WTC11 (cell line): ENCODE measurements at regions not wholly inside any gene's neighbourhood (a gene's known extent, or its start where the extent isn't known, plus 50 kb on each side); places are given as distances from the start of the nearest gene placed in this dataset.

ENCODE experiments used
- ELF4 ChIP-seq: sonication (generic); formaldehyde crosslinking; IDR thresholded peaks from 2 replicates; pipeline ENCODE4 v1.8.1; 2022; ENCODE audit warnings: low read depth, mild to moderate bottlenecking, moderate library complexity, missing genetic modification reagents
- FOXK1 ChIP-seq: sonication (generic); formaldehyde crosslinking; IDR thresholded peaks from 2 replicates; pipeline ENCODE4 v1.8.0; 2022; ENCODE audit warnings: mild to moderate bottlenecking, moderate library complexity, missing genetic modification reagents
- FOXP1 ChIP-seq: sonication (generic); formaldehyde crosslinking; IDR thresholded peaks from 2 replicates; pipeline ENCODE4 v1.8.0; 2022; ENCODE audit warnings: missing genetic modification reagents, mild to moderate bottlenecking, moderate library complexity, borderline replicate concordance
- SMAD3 ChIP-seq: sonication (generic); formaldehyde crosslinking; IDR thresholded peaks from 2 replicates; pipeline ENCODE4 v1.8.0; 2022; ENCODE audit warnings: missing genetic modification reagents, mild to moderate bottlenecking, borderline replicate concordance
- TF ChIP-seq, protein P1 (sequence below): sonication (generic); formaldehyde crosslinking; IDR thresholded peaks from 2 replicates; pipeline ENCODE4 v1.8.1; 2022; ENCODE audit warnings: mild to moderate bottlenecking, missing genetic modification reagents, moderate library complexity, borderline replicate concordance
- TF ChIP-seq, protein P2 (sequence below): sonication (generic); formaldehyde crosslinking; IDR thresholded peaks from 2 replicates; pipeline ENCODE4 v1.8.0; 2022; ENCODE audit warnings: mild to moderate bottlenecking, missing genetic modification reagents
- TF ChIP-seq, protein P3 (sequence below): fragments of 250-450 bp; sonication (Bioruptor Pico); IDR thresholded peaks from 2 replicates; pipeline ENCODE4 v1.8.0; 2021; ENCODE audit warnings: mild to moderate bottlenecking
- TF ChIP-seq, protein P4 (sequence below): sonication (generic); formaldehyde crosslinking; IDR thresholded peaks from 2 replicates; pipeline ENCODE4 v1.8.1; 2023; ENCODE audit warnings: mild to moderate bottlenecking, missing genetic modification reagents, borderline replicate concordance
- TF ChIP-seq, protein P5 (sequence below): fragments of 250-450 bp; sonication (Bioruptor Pico); IDR thresholded peaks from 2 replicates; pipeline ENCODE4 v1.9.0; 2021; ENCODE audit warnings: mild to moderate bottlenecking, borderline replicate concordance
- TF ChIP-seq, protein P6 (sequence below): fragments of 250-450 bp; sonication (Bioruptor Pico); IDR thresholded peaks from 2 replicates; pipeline ENCODE4 v1.9.0; 2021; ENCODE audit warnings: mild to moderate bottlenecking
- TF ChIP-seq, protein P7 (sequence below): sonication (generic); formaldehyde crosslinking; IDR thresholded peaks from 2 replicates; pipeline ENCODE4 v1.8.1; 2022; ENCODE audit warnings: low read depth, mild to moderate bottlenecking, moderate library complexity, missing genetic modification reagents, borderline replicate concordance
- TF ChIP-seq, protein P8 (sequence below): sonication (generic); formaldehyde crosslinking; IDR thresholded peaks from 2 replicates; pipeline ENCODE4 v1.8.1; 2023; ENCODE audit warnings: mild to moderate bottlenecking, missing genetic modification reagents
- TF ChIP-seq, protein P9 (sequence below): sonication (generic); formaldehyde crosslinking; IDR thresholded peaks from 2 replicates; pipeline ENCODE4 v1.8.0; 2022; ENCODE audit warnings: mild to moderate bottlenecking, missing genetic modification reagents

DNA sequence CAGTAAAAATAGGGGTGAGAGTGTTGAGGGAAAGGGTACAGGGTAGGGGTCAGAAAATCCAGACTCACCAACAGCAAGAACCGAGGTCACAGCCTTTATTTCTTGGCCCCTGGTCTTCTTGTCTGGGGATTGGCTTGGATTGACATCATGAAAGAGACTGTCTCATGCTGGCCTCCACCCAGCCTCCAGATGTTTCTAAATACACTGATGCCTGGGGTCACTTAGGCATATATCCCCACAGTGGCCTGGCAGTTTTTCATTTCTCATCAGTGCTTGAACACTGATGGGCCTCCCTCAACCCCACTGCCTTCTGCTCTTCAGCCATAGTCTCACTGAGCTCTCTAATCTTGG lies 173.9 kb downstream of the RTL9 start (continued):
- TF ChIP-seq, protein P1, sequence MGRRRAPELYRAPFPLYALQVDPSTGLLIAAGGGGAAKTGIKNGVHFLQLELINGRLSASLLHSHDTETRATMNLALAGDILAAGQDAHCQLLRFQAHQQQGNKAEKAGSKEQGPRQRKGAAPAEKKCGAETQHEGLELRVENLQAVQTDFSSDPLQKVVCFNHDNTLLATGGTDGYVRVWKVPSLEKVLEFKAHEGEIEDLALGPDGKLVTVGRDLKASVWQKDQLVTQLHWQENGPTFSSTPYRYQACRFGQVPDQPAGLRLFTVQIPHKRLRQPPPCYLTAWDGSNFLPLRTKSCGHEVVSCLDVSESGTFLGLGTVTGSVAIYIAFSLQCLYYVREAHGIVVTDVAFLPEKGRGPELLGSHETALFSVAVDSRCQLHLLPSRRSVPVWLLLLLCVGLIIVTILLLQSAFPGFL, result no peak
- TF ChIP-seq, protein P2, sequence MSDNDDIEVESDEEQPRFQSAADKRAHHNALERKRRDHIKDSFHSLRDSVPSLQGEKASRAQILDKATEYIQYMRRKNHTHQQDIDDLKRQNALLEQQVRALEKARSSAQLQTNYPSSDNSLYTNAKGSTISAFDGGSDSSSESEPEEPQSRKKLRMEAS (CRISPR knock-in tag), result no peak
- TF ChIP-seq SMAD3 (CRISPR knock-in tag) (no peak), FOXK1 (CRISPR knock-in tag) (no peak), FOXP1 (CRISPR knock-in tag) (no peak), ELF4 (CRISPR knock-in tag) (no peak)
- TF ChIP-seq, protein P3, sequence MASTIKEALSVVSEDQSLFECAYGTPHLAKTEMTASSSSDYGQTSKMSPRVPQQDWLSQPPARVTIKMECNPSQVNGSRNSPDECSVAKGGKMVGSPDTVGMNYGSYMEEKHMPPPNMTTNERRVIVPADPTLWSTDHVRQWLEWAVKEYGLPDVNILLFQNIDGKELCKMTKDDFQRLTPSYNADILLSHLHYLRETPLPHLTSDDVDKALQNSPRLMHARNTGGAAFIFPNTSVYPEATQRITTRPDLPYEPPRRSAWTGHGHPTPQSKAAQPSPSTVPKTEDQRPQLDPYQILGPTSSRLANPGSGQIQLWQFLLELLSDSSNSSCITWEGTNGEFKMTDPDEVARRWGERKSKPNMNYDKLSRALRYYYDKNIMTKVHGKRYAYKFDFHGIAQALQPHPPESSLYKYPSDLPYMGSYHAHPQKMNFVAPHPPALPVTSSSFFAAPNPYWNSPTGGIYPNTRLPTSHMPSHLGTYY (CRISPR knock-in tag), result no peak
- TF ChIP-seq, protein P4, sequence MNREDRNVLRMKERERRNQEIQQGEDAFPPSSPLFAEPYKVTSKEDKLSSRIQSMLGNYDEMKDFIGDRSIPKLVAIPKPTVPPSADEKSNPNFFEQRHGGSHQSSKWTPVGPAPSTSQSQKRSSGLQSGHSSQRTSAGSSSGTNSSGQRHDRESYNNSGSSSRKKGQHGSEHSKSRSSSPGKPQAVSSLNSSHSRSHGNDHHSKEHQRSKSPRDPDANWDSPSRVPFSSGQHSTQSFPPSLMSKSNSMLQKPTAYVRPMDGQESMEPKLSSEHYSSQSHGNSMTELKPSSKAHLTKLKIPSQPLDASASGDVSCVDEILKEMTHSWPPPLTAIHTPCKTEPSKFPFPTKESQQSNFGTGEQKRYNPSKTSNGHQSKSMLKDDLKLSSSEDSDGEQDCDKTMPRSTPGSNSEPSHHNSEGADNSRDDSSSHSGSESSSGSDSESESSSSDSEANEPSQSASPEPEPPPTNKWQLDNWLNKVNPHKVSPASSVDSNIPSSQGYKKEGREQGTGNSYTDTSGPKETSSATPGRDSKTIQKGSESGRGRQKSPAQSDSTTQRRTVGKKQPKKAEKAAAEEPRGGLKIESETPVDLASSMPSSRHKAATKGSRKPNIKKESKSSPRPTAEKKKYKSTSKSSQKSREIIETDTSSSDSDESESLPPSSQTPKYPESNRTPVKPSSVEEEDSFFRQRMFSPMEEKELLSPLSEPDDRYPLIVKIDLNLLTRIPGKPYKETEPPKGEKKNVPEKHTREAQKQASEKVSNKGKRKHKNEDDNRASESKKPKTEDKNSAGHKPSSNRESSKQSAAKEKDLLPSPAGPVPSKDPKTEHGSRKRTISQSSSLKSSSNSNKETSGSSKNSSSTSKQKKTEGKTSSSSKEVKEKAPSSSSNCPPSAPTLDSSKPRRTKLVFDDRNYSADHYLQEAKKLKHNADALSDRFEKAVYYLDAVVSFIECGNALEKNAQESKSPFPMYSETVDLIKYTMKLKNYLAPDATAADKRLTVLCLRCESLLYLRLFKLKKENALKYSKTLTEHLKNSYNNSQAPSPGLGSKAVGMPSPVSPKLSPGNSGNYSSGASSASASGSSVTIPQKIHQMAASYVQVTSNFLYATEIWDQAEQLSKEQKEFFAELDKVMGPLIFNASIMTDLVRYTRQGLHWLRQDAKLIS (CRISPR knock-in tag), result no peak
- TF ChIP-seq, protein P5, sequence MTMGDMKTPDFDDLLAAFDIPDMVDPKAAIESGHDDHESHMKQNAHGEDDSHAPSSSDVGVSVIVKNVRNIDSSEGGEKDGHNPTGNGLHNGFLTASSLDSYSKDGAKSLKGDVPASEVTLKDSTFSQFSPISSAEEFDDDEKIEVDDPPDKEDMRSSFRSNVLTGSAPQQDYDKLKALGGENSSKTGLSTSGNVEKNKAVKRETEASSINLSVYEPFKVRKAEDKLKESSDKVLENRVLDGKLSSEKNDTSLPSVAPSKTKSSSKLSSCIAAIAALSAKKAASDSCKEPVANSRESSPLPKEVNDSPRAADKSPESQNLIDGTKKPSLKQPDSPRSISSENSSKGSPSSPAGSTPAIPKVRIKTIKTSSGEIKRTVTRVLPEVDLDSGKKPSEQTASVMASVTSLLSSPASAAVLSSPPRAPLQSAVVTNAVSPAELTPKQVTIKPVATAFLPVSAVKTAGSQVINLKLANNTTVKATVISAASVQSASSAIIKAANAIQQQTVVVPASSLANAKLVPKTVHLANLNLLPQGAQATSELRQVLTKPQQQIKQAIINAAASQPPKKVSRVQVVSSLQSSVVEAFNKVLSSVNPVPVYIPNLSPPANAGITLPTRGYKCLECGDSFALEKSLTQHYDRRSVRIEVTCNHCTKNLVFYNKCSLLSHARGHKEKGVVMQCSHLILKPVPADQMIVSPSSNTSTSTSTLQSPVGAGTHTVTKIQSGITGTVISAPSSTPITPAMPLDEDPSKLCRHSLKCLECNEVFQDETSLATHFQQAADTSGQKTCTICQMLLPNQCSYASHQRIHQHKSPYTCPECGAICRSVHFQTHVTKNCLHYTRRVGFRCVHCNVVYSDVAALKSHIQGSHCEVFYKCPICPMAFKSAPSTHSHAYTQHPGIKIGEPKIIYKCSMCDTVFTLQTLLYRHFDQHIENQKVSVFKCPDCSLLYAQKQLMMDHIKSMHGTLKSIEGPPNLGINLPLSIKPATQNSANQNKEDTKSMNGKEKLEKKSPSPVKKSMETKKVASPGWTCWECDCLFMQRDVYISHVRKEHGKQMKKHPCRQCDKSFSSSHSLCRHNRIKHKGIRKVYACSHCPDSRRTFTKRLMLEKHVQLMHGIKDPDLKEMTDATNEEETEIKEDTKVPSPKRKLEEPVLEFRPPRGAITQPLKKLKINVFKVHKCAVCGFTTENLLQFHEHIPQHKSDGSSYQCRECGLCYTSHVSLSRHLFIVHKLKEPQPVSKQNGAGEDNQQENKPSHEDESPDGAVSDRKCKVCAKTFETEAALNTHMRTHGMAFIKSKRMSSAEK (CRISPR knock-in tag), result no peak
- TF ChIP-seq, protein P6, sequence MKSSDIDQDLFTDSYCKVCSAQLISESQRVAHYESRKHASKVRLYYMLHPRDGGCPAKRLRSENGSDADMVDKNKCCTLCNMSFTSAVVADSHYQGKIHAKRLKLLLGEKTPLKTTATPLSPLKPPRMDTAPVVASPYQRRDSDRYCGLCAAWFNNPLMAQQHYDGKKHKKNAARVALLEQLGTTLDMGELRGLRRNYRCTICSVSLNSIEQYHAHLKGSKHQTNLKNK (CRISPR knock-in tag), result no peak
- TF ChIP-seq, protein P7, sequence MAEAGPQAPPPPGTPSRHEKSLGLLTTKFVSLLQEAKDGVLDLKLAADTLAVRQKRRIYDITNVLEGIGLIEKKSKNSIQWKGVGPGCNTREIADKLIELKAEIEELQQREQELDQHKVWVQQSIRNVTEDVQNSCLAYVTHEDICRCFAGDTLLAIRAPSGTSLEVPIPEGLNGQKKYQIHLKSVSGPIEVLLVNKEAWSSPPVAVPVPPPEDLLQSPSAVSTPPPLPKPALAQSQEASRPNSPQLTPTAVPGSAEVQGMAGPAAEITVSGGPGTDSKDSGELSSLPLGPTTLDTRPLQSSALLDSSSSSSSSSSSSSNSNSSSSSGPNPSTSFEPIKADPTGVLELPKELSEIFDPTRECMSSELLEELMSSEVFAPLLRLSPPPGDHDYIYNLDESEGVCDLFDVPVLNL (CRISPR knock-in tag), result no peak
- TF ChIP-seq, protein P8, sequence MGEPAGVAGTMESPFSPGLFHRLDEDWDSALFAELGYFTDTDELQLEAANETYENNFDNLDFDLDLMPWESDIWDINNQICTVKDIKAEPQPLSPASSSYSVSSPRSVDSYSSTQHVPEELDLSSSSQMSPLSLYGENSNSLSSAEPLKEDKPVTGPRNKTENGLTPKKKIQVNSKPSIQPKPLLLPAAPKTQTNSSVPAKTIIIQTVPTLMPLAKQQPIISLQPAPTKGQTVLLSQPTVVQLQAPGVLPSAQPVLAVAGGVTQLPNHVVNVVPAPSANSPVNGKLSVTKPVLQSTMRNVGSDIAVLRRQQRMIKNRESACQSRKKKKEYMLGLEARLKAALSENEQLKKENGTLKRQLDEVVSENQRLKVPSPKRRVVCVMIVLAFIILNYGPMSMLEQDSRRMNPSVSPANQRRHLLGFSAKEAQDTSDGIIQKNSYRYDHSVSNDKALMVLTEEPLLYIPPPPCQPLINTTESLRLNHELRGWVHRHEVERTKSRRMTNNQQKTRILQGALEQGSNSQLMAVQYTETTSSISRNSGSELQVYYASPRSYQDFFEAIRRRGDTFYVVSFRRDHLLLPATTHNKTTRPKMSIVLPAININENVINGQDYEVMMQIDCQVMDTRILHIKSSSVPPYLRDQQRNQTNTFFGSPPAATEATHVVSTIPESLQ (CRISPR knock-in tag), result no peak
- TF ChIP-seq, protein P9, sequence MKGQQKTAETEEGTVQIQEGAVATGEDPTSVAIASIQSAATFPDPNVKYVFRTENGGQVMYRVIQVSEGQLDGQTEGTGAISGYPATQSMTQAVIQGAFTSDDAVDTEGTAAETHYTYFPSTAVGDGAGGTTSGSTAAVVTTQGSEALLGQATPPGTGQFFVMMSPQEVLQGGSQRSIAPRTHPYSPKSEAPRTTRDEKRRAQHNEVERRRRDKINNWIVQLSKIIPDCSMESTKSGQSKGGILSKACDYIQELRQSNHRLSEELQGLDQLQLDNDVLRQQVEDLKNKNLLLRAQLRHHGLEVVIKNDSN (CRISPR knock-in tag), result no peak
